HT1080 (cell line): ENCODE measurements at regions not wholly inside any gene's neighbourhood (a gene's known extent, or its start where the extent isn't known, plus 50 kb on each side); places are given as distances from the start of the nearest gene placed in this dataset. TPM values are rescaled to one million over a fixed set of nuclear protein-coding genes. Genes with fewer than 3 reads are reported as not detected.

Experiments
- DNase-seq: peaks from one replicate; pipeline ENCODE4 v3.0.0-alpha.2; 2015; ENCODE audit warnings: low read depth
- small RNA-seq: library from RNA; depleted of rRNA; stranded (forward); fragments of <200 nt; gene quantifications from one replicate; pipeline ENCODE3, GENCODE V24; 2014

- DNase-seq = no peak
These were observed 60.6 kb upstream of the HSD17B12 start for GRCh38 chr11:43619863-43620505.

- no peak for DNase-seq
These were observed 53.7 kb upstream of the HSD17B12 start for GRCh38 chr11:43626798-43627197.

Small RNA genes lying in the stretch of these regions (small RNA-seq; reads per million reads assigned to genes)
- gene MIR129-2 (not detected), gene MIR670 (not detected)
